GM13977 (cell line): ENCODE measurements at regions not wholly inside any gene's neighbourhood (a gene's known extent, or its start where the extent isn't known, plus 50 kb on each side); places are given as distances from the start of the nearest gene placed in this dataset.
"Not testable (repeated sequence)": the region's sequence is repeated elsewhere in the genome, so short reads cannot be mapped to it uniquely, and the experiment has no call there.

Source experiments
- DNase-seq: peaks from one replicate; pipeline ENCODE4 v3.0.0; 2012; ENCODE audit warnings: low spot score
- CTCF ChIP-seq: IDR thresholded peaks from 2 replicates; pipeline ENCODE4 v1.5.1; 2012; ENCODE audit warnings: mild to moderate bottlenecking, control low read depth; ENCODE audit not compliant: insufficient read depth; ENCODE audit errors: extremely low read depth, missing control alignments
- in situ Hi-C: fragments of 300-500 bp; cut with MboI; formaldehyde crosslinking; loops from one replicate; pipeline ENCODE4 v1.12.0; 2022; ENCODE audit warnings: low sequenced_read_pairs, low pct_unique_long_range_greater_than_20kb, mixed read lengths, inconsistent platforms; ENCODE audit not compliant: unreplicated experiment

- in situ Hi-C loops: not testable (repeated sequence)
These were observed 193.3 kb downstream of the NPIPB11 start for GRCh38 chr16:29213251-29213650.

GRCh38 chr16:29212084-29213027 is 194.2 kb downstream of the NPIPB11 start:
- in situ Hi-C loops, DNase-seq: not testable (repeated sequence)

More at GRCh38 chr16:29213251-29213650, 193.3 kb downstream of the NPIPB11 start:
- DNase-seq: not testable (repeated sequence)

GRCh38 chr16:29211456-29211855 is 195.1 kb downstream of the NPIPB11 start:
- DNase-seq, in situ Hi-C loops: not testable (repeated sequence)

GRCh38 chr16:29210299-29211150 is 196.0 kb downstream of the NPIPB11 start:
- in situ Hi-C loops: not testable (repeated sequence)

GRCh38 chr16:29206120-29206519 is 200.4 kb downstream of the NPIPB11 start:
- in situ Hi-C loops, DNase-seq: not testable (repeated sequence)

More at GRCh38 chr16:29210299-29211150, 196.0 kb downstream of the NPIPB11 start:
- not testable (repeated sequence) for DNase-seq

- DNase-seq, in situ Hi-C loops: not testable (repeated sequence)
These were observed 201.4 kb downstream of the NPIPB11 start for GRCh38 chr16:29205151-29205550.

GRCh38 chr16:29204806-29205135 is 201.7 kb downstream of the NPIPB11 start:
- in situ Hi-C loops: no loop called here
- no peak for TF ChIP-seq CTCF
- no peak for DNase-seq

- DNase-seq, in situ Hi-C loops: not testable (repeated sequence)
These were observed 202.3 kb downstream of the NPIPB11 start for GRCh38 chr16:29203933-29204805.

GRCh38 chr16:29203046-29203932 is 203.2 kb downstream of the NPIPB11 start:
- DNase-seq, in situ Hi-C loops: not testable (repeated sequence)

GRCh38 chr16:29202642-29203041 is 203.9 kb downstream of the NPIPB11 start:
- DNase-seq, in situ Hi-C loops: not testable (repeated sequence)

GRCh38 chr16:29202025-29202632 is 204.4 kb downstream of the NPIPB11 start:
- DNase-seq, in situ Hi-C loops: not testable (repeated sequence)

GRCh38 chr16:29201296-29202024 is 205.1 kb downstream of the NPIPB11 start:
- in situ Hi-C loops, DNase-seq: not testable (repeated sequence)

GRCh38 chr16:29200681-29201080 is 205.8 kb downstream of the NPIPB11 start:
- DNase-seq, in situ Hi-C loops: not testable (repeated sequence)

GRCh38 chr16:29200135-29200601 is 206.3 kb downstream of the NPIPB11 start:
- DNase-seq, in situ Hi-C loops: not testable (repeated sequence)
